Neuron (in vitro differentiated cells): ENCODE measurements at regions not wholly inside any gene's neighbourhood (a gene's known extent, or its start where the extent isn't known, plus 50 kb on each side); places are given as distances from the start of the nearest gene placed in this dataset.

Source experiments
- H2AFZ ChIP-seq: one replicate; pipeline ENCODE4 v1.6.1; 2013; ENCODE audit warnings: low read depth, mild to moderate bottlenecking, inconsistent platforms, low read length, moderate library complexity
- H3K27me3 ChIP-seq: one replicate; pipeline ENCODE4 v1.6.1; 2013; ENCODE audit warnings: low read length; ENCODE audit not compliant: insufficient read depth
- H3K36me3 ChIP-seq: one replicate; pipeline ENCODE4 v1.6.1; 2013; ENCODE audit warnings: low read length; ENCODE audit not compliant: insufficient read depth
- H3K4me1 ChIP-seq: one replicate; pipeline ENCODE4 v1.6.1; 2013; ENCODE audit warnings: low read length; ENCODE audit not compliant: insufficient read depth
- H3K4me3 ChIP-seq: 2 replicates; pipeline ENCODE4 v1.5.1; 2013; ENCODE audit warnings: mild to moderate bottlenecking, low read length, moderate library complexity
- H3K9me3 ChIP-seq: one replicate; pipeline ENCODE4 v1.6.1; 2013; ENCODE audit warnings: low read length

DNA sequence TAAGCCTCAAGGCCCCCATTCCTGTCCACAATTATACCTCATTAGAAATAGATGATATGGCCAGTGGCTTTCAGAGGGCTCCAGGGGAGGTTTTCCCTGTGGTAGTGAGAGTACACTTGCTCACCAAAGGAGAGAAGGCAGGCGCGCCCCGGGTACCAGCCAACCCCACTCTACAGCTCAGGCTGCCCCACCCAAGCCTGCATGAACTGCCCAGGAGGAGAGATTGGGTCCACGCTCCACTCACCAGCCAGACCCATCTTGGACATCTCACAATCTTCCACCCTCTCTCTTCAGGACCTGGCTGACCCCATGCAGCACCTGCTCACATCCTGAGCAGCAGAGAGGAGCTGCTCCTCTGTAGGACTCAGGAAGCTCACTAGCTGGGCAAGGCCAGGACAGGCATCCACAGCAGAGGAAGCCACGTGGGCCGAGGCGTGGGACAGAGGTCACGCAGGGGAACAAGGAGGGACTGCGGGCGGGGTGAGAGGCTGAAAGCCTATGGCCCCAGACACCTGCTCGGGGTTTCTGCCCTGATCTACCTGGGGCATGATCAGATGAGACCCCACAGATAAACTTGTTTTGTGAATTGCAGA lies 53.9 kb upstream of the GLI2 start:
- no peak overlapping the region for H2AFZ ChIP-seq
- no peaks in the 10 kb centered on the region for H3K9me3 ChIP-seq
- H3K4me1 ChIP-seq, result no peaks in the 10 kb centered on the region
- no peak overlapping the region for H3K4me3 ChIP-seq
- H3K36me3 ChIP-seq, result no peaks in the 10 kb centered on the region
- peaks cover 21% of the 10 kb centered on the region for H3K27me3 ChIP-seq

GRCh38 chr2:120682654-120683053 lies 53.0 kb upstream of the GLI2 start:
- H3K4me1 ChIP-seq, result no peaks in the 10 kb centered on the region
- peaks cover 16% of the 10 kb centered on the region for H3K27me3 ChIP-seq
- no peaks in the 10 kb centered on the region for H3K36me3 ChIP-seq
- H3K4me3 ChIP-seq, result no peak overlapping the region
- no peak overlapping the region for H2AFZ ChIP-seq
- H3K9me3 ChIP-seq, result no peaks in the 10 kb centered on the region

GRCh38 chr2:120683081-120683480 lies 52.6 kb upstream of the GLI2 start:
- Histone ChIP-seq H3K4me3 (no peak overlapping the region), H3K9me3 (no peaks in the 10 kb centered on the region), H3K4me1 (no peaks in the 10 kb centered on the region), H3K27me3 (peaks cover 12% of the 10 kb centered on the region), H3K36me3 (no peaks in the 10 kb centered on the region), H2AFZ (no peak overlapping the region)

GRCh38 chr2:120683701-120684100 lies 52.0 kb upstream of the GLI2 start:
- H3K27me3 ChIP-seq, result peaks cover 12% of the 10 kb centered on the region
- H3K4me3 ChIP-seq, result no peak overlapping the region
- no peak overlapping the region for H2AFZ ChIP-seq
- no peaks in the 10 kb centered on the region for H3K4me1 ChIP-seq
- H3K9me3 ChIP-seq, result no peaks in the 10 kb centered on the region
- no peaks in the 10 kb centered on the region for H3K36me3 ChIP-seq

DNA sequence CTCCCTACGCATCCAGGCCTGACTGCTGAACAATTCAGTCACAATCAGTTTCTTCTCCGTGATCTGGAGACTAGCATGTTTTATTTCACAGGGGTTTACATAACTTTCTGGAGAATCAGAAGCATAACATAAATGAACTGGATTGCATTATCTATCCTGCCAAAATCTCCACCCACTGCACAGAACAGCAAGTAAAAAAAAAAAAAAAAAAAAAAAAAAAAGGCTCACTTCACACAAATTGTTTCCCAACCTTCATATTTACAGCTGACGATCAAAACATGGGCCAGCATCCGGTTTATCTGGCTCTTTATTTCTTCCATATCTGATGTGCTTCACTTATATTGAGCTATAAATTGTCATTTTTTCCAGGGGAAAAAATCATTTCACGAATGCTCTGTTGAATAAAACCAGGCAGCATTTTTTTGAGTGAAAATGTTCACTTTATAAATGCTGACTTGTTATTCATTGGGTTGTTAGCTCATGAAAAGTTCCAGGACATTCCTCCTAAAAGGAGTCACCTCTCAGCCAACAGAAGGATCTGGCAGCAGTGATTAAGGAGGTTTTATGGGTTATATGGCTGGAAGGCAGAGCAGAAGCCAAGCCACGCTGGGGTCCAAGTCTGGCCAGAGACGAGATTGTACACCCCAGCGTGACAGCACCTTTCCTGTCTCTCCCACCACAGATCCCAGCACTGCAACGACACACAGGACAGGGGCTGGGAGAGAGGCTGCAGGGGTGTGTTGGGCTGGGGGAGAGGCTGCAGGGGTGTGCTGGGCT lies 51.2 kb upstream of the GLI2 start:
- H3K9me3 ChIP-seq, result no peaks in the 10 kb centered on the region
- no peak overlapping the region for H3K4me3 ChIP-seq
- no peaks in the 10 kb centered on the region for H3K4me1 ChIP-seq
- H3K36me3 ChIP-seq, result no peaks in the 10 kb centered on the region
- H3K27me3 ChIP-seq, result peaks cover 7% of the 10 kb centered on the region
- H2AFZ ChIP-seq, result no peak overlapping the region

DNA sequence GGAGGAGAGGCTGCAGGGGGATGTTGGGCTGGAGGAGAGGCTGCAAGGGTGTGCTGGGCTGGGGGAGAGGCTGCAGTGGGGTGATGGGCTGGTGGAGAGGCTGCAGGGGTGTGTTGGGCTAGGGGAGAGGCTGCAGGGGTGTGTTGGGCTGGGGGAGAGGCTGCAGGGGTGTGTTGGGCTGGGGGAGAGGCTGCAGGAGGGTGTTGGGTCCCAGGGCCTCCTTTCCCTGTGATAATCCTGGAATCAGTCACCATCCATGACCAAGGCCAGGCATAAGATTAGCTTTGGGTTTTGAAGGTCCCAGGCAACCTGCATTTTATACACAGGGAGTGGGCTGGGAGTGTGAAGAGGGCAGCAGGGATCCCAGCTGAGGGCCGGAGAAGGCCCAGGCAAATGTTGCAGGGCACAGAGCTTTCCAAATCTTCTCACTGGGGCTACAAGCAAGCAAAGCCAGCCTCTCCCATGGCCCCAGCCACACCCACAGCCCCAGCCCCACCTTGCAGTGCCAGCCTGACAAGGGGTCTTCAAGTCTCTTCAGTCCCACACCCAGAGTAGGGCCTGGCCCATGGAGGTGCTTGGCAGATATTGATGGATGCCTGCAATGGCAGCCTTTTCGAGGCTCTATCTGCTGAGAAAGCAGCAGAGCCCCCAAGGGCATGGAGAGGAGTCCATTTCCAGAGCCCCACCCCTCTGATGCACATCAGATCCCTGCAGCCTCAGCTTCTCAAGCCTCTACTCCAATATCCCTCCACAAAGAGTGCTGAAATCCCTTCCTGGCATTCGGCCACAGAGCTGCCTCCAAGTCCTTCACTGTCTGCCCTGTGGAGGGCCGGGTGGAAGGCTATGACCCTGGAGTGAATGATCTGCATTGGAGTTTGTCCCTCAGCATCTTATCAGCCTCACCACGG lies 50.3 kb upstream of the GLI2 start:
- Histone ChIP-seq H2AFZ (no peak overlapping the region), H3K27me3 (no peaks in the 10 kb centered on the region), H3K9me3 (no peaks in the 10 kb centered on the region), H3K36me3 (no peaks in the 10 kb centered on the region), H3K4me3 (no peak overlapping the region), H3K4me1 (no peaks in the 10 kb centered on the region)
